GM10266 (cell line): ENCODE measurements at regions not wholly inside any gene's neighbourhood (a gene's known extent, or its start where the extent isn't known, plus 50 kb on each side); places are given as distances from the start of the nearest gene placed in this dataset.

ENCODE experiments used
- DNase-seq: peaks from one replicate; pipeline ENCODE4 v3.0.0; 2012; ENCODE audit errors: extremely low spot score
- TF ChIP-seq, protein P1 (sequence below): IDR thresholded peaks from 2 replicates; pipeline ENCODE4 v1.5.1; 2012; ENCODE audit warnings: mild to moderate bottlenecking, low read depth; ENCODE audit not compliant: control insufficient read depth, insufficient read depth; ENCODE audit errors: missing control alignments

DNA sequence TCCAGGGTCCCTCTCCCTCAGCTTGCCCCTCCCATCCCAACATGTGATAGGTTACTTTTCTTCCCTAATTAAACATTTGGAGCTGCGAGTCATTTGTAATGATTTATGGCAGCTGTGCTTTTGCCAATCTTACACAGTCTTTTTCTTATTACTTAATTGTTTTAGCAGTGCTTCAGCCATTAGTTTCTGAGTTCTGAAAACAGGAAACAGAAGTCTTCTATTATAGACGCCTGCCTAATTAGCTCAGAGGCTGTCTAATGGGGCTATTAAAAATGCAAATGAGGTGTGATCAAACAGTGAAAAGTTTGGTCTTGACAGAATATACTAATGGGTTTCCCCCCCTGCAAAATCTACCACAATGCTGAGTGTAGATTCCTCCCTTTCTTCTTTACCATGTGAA is 388.3 kb upstream of the CELF4 start:
- TF ChIP-seq, protein P1, sequence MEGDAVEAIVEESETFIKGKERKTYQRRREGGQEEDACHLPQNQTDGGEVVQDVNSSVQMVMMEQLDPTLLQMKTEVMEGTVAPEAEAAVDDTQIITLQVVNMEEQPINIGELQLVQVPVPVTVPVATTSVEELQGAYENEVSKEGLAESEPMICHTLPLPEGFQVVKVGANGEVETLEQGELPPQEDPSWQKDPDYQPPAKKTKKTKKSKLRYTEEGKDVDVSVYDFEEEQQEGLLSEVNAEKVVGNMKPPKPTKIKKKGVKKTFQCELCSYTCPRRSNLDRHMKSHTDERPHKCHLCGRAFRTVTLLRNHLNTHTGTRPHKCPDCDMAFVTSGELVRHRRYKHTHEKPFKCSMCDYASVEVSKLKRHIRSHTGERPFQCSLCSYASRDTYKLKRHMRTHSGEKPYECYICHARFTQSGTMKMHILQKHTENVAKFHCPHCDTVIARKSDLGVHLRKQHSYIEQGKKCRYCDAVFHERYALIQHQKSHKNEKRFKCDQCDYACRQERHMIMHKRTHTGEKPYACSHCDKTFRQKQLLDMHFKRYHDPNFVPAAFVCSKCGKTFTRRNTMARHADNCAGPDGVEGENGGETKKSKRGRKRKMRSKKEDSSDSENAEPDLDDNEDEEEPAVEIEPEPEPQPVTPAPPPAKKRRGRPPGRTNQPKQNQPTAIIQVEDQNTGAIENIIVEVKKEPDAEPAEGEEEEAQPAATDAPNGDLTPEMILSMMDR = no peak
- no peak for DNase-seq

DNA sequence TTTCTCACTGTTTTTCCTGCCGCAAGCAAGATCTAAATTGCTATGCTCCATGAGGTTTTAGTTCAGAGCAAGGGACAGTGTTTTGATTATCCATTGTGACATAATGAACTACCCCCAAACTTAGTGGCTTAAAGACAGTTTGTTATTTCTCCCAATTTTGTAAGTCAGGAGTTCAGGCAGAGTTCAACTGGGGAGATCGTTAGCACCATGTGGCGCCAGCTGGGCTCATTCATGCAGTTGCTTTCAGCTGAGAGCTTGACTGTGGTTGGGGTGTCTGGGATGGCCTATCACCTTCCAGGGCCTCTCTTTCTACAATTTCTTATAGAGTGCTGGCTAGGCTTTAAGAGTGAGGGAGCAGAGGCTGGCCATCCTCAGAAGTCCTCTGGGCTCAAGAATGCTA is 382.9 kb upstream of the CELF4 start:
- TF ChIP-seq, protein P1 = no peak
- no peak for DNase-seq

DNA sequence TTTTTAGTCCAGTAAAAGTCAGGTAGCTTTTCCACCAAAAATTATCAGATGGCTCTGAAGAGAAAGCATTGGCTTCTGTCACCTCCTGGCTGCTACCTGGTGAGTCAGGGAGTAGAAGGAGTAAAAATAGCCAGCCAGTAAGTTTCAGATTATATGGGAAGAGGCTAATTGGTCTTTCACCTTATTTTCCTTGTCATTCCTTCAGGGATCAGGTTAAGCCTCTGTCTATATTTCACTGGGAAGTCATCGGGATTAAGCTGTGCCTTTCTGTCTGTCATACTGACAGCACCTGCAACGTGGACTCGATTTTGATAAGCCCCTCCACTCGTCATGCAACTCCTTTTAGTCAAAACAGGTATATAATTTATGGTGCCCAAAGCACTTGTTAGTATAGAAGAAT is 380.7 kb upstream of the CELF4 start:
- DNase-seq = no peak
- TF ChIP-seq, protein P1 = no peak

DNA sequence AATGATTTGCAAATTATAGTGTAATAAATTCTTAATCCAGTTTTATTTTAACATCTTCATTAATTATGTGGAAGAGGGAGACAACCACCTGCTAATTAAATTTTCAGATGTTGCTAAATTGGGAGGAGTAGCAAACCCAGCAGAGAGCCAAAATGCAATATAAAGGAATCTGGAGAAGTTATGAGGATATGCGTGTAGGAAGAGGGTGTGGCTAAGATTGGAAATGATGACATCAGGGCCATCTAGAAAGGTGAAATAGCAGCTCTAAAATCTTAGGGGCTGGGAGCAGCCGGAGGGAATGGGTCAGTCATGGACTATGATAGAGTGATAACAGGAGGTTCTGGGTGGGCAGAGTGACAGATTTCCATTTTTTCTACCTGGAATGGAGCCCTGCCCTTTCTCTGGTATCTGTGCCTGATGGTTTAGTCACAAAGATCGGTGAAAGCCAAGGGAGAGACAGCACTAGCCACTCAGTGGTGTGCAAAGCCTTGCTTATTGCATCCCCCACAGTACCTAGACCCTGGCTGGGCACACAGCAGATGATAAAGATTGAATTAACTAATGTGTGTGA is 379.2 kb upstream of the CELF4 start:
- DNase-seq = no peak
- TF ChIP-seq, protein P1 = no peak

DNA sequence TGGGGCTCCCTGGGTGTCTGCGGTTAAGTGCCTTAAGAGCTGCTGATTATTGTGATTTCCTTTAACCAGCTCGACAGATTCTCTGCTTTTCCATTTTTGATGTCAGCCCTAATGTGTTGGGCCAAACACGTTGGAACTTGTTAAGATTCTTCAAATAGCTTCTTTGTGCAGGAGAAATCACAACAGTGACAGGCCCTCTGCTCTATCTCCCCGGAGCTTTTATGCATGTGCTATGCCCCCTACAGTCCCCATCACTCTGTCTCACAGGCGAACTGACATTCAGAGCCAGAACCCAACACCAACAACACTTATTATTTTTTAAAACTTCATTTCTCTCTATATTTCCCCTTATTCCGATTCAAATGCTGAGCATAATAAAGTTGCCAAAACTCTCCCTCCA is 371.7 kb upstream of the CELF4 start:
- no peak for DNase-seq
- TF ChIP-seq, protein P1 = no peak

DNA sequence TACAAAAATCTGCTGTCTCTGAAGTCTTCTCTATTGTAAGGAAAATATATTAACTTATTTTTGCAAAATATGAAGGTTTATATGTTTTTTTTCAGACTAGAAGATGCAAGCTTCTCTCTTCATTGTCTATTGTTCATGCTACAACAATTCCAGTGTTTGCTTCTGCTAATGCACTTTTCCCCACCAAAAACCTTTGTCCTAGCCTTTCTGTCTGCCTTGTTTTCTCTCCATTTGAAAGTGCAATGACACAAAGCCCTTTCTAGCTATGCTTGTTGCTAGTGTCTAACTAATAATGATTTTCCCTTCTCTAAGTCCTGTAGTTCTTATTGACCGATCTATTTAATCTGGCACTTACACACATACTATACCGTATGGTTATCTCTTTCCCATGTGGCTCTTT is 369.5 kb upstream of the CELF4 start:
- no peak for DNase-seq

DNA sequence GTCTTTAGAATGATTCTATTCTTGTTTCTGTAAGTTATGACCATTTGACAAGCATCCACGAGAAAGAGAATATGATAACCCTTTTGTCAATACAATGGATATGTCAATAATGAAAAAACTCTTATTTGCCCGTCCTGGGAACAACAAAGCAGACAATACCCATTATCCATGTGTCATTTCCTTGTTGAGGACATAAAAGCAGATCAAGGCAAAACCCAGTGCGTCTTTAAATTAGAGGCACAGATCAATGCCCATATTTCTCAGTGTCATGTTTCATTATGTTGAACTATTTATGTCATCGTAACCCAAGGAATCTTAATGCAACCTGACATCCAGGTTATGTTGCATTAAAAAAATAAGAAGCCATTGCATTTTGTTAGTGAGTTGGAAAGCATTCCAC is 365.0 kb upstream of the CELF4 start:
- no peak for DNase-seq

More for the DNA sequence above, 369.5 kb upstream of the CELF4 start:
- TF ChIP-seq, protein P1 = no peak

More for the DNA sequence above, 365.0 kb upstream of the CELF4 start:
- TF ChIP-seq, protein P1 = no peak
